Ammon's horn (tissue), 1 donor: ENCODE measurements at regions not wholly inside any gene's neighbourhood (a gene's known extent, or its start where the extent isn't known, plus 50 kb on each side); places are given as distances from the start of the nearest gene placed in this dataset.

ENCODE experiments used
- DNase-seq: peaks from one replicate; pipeline ENCODE4 v3.0.0-alpha.2; 2016; ENCODE audit warnings: low spot score

DNA sequence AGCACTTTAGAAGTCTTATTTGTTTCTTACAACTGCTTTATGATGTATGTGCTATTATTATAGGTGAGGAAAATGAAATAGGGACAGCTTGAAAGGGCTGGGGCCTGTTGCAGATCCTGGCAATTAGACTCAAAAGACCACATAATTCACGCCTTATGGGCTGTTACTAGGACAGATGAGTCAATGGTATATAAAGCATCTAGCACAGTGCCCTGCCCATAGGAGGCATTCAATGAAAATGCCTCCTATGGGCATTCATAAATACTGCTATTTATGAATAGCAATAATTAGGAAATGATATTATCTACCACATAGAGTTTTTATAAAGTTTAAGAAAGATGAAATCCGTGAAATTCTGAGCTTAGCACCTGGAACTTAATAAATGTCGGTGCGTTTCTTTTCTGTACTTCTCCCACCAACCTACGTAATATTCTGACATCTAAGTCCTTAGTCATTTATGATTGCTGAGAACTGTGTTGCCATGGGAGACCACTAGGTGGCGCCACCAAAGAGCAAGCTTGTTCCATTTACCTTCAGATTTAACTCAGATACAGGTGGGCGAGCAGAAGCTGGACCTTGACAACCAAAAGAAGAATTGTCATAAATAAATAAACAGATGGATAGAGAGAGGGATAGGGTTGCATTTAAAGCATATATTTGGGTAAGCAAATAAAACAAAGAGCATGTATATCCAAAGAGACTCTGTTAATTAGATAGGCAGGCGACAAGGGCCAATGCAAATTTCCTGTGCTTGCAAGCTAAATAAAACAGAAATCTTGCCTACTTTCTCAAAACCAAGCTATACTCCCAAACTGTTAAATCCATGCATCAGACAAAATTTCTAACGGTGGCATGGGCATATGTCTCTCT lies 699.9 kb downstream of the INHBA start:
- DNase-seq: peak; percentile 31

DNA sequence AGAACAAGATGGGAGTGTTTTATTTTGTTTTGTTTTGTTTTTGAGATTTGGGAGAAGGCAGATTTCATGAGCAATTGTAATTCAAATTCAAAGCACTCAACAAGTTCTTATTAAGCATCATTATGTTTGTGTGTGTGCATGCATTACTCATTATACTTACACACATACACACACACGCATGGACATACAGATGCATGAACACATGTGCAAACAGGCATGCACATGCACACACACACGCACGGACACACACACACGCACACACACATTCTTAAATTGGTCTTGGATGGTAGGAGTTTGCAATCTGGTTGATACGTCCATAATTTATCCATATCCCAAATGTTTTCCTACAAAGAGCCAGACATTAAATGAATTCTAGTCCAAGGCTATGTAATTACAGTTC lies 702.8 kb downstream of the INHBA start:
- no peak for DNase-seq

DNA sequence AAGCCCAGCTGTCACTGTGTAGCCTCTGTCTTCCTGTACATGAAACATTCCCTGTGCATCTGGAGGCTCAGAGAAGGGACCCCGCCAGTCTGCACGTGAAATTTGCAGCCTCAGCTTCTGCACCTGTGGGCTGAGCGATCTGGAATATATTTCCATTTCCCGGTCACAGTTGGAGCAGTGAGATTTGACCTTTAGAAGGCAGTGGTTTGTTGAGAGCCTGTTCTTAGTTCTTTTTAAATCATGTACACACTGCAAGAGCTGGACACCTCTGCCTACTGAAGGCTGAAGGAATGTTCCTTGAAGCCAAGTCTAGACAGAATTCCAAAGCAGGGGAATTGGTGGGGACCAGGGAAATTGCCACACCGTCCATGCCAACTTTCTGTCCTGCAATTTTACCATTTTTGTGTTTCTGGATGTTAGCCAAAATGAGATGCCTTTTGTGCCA lies 706.6 kb downstream of the INHBA start:
- no peak for DNase-seq

DNA sequence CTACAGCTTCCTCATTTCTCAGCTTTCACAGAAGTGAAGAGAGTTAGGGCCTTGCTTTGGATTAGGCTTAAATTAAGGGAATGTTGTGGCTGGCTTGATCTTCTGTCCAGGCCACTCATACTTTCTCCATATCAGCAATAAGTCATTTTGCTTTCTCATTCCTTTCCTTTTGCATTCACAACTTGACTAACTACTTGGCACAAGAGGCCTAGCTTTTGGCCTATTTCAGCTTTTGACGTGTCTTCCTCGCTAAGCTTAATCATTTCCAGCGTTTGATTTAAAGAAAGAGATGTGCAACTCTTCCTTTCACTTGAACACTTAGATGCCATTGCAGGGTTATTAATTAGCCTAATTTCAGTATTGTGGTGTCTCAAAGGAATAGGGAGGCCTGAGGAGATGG lies 712.0 kb downstream of the INHBA start:
- DNase-seq: no peak

DNA sequence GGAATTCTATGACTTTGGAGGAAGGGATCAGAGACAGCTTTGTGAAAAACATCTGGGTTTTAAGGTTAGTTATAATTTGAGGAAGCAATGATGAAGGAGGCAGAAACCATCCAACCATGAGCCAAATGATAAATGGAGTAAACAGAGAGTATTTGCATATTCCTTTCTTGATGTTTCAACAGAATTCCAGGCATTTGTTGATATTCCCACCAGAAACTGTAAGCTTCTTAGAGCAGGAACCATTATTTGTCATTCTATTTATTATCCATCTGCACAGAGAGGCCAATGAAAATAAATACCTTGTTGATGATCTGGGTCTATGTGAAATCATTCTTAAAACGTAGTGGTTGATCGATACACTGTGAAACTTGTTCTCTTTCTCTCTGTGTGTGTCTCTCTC lies 715.3 kb downstream of the INHBA start:
- no peak for DNase-seq

DNA sequence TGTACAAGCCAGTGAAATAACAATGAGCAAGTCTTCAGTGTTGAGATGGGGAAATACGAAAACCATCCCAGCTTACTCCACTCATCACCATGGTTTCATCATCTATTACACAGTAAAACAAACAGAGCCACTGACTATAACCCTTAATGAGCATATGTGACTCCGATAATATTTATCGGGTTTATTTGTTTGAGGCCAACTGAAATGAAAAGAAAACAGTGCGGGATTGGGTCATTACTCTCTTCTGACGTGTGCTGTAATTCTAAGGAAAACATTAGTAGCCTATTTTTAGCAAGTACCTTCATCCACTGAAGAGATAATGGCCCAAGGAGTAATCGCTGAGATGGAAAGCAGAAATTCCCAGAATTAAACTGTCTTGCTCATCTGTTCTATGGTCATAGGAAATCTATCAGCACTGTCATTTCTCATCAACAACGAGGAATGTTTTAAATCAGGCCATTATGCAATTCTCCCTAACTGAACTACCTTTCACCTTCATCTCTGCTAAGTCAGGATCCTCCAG lies 716.5 kb downstream of the INHBA start:
- DNase-seq: no peak

DNA sequence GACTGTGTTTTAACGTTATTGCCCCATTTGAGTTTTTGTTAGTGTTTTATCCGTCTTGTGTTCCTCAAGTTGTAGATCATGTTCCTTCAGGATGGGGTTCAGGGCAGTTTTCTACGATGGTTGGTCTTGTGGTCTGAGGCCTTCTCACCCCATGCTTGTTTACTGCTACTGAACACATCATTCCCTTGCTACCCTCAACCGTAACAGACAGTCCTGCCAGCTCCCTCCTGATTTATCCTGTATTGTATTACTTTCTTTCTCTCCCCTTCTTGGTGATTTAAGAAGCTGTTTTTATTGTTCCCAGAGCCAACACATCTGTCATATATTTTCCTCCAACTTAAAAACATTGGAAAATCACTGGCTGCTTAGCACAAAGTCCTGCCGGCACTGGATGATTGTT lies 719.8 kb downstream of the INHBA start:
- DNase-seq: no peak

DNA sequence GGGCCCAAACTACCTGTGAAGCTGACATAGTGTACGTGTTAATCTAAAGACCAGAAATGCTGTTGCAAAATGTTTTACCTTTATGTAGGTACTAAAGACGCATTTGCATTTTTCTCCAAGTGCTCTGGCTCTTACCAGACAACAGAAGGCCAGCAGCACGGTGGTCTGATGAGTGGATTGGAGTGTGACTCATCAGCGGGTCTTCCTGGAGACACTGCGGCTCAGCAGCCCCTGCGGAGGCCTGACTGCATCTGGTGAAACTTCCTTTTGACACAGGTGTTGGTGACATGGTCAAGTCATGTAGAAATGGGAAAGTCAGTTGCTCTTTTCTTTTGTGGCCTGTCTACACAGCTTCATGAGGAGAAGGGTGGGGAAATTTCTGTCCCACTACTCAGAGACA lies 723.6 kb downstream of the INHBA start:
- DNase-seq: no peak

DNA sequence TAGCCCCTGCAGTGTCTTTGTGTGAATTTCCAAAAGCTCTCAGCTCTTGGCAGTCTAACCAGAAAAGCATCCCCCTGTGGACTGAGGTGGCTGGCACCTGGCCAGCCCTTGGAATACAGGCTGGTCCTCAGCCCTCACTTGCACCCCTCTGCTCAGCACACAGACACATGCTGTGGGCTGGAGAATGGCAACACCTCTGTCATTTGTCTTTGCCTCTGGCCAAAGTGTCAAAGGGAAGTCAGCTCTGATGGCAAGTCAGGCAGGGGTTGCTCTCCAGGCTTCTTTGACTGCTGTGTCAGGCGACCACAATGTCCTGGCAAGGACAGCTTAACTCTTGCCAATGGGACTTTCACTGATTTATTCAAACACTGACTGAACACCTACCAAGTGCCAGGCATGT lies 724.8 kb downstream of the INHBA start:
- DNase-seq: no peak

DNA sequence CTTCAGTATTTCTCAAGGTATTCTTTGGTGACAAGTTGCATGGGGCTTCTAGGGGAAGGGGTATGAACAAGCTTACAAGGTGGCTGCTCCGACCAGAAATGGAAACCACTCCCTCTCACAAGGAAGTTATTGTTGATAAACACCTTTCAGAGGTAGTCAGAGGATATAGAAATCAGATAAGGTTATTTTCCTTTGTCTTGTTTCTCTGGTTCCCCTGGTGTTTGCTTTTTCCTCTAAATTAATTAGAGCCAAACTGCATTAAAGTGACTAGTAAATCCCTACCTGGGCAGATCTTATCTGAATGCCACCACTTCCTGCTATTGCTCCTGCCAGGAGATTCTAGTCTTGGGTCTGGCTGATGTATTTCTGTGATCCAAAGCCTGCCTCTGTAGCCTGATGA lies 725.4 kb downstream of the INHBA start:
- no peak for DNase-seq

DNA sequence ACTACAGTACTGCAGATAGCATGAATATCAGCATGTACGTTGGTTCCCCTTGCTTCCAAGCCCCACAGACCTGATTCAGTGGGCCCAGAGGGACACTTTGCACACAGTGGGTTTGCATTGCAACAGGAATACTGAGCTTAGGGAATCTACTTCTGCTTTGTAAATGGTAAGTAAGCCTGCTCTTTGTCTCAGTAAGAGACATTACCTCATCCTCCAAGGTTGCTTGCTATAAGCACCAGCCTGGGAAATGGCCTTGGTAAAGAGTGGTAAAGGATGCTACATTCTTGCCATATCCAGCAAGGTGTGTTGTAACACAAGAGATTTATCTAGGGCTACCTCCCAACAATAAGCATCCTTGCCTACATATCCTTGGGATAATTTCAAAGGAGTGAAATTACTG lies 730.5 kb downstream of the INHBA start:
- DNase-seq: no peak

DNA sequence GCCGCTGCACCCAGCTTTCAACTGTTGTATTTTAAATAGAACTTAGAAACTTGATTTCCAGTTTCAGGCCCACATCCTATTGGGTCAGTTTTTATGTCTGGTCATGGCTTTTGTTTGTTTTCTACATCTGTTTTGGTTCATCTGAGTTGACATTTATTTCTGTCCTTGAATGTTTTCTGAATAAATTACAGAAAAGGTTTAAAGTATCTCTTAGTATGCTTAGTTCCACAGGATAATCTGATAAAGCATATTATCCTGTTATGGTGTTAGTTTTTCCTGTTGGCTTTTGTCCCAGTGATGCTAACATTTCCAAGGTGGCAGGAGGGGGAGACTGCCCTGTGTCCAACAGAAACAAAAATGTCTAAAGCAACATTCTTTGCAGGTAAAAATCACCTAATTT lies 733.2 kb downstream of the INHBA start:
- DNase-seq: no peak

DNA sequence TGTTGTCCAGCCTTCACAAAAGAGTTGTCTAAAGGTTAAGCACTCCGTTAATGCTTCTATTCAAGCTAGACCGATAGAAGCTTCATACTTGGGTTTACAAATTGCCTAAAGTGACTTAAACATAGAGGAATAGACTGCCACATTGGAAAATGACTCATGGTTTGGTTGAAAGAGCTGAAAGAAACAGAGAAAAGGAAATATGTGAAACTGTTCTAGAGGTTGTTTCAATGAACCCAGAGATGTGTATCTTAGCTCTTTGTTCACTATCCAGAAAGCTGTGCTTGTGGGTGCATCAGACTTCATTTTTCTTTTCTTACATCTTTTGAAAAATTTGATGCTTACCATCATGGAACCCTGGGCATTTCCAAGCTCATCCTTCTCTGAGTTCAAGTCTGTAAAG lies 736.2 kb downstream of the INHBA start:
- DNase-seq: no peak

DNA sequence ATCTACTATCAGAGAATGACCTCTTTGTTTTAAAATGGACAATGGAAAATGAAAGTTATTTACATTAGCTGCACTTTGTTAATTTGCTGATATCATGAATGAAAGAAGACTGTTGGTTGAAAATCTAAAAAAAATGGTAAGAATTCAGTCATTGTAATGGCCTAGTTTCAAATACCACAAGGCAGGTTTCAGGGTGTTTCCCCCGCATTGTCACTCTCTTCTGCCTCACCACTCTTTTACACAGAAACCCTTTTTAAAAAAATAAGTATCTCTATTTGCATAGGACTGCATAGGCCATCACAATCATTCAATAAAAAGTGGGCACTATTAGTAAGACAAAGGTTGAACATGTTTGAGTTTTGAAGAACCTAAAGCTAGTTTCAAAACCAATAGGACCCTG lies 737.1 kb downstream of the INHBA start:
- no peak for DNase-seq

DNA sequence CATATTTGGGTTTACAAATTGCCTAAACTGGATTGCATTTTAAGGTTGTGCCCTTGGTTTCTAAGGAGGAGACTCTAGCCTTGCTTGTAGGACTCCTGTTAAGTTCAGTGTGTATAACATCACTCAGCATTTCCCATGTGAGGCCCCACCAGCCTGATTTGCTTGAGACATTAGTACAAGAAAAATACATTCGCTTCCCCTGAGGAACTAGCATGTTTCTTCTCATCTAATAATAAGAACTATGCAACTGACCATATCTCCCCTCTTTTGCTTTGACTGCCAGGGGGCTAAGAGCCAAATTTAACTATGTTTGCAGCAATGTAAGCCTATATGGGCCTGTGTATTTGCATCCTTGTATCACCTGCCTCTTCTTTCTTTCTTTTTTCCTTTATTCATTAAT lies 737.9 kb downstream of the INHBA start:
- no peak for DNase-seq

DNA sequence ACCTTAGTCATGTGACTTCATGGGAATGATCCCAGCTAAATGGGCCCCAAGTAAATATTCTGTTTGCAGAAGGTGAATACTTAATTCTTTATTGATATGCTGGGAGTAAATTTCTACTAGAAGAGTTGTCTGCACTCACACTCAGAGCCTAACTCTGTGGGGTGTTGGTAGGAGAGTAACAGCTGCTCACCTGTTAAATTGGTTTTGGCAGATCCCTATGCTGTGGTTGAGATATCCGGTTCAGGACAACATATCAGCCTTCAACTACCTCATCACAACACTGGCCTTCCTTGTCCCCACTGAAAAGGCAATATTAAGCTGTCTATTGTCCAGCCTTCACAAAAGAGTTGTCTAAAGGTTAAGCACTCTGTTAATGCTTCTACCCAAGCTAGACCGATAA lies 738.3 kb downstream of the INHBA start:
- DNase-seq: no peak

DNA sequence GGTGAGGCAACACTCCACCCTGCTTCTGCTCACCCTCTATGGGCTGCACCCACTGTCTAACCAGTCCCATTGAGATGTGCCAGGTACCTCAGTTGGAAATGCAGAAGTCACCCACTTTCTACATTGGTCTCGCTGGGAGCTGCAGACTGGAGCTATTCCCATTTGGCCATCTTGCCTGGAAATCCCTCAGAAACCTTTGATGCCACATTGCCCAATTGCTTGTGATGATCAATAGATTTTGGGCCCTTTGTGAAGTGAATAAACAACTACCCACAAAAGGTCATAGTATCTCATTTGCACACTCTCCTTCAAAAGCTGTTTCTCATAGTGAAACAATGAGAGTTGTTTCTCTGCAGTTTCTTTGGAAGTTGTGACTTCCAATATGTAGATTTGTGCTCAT lies 742.9 kb downstream of the INHBA start:
- no peak for DNase-seq

DNA sequence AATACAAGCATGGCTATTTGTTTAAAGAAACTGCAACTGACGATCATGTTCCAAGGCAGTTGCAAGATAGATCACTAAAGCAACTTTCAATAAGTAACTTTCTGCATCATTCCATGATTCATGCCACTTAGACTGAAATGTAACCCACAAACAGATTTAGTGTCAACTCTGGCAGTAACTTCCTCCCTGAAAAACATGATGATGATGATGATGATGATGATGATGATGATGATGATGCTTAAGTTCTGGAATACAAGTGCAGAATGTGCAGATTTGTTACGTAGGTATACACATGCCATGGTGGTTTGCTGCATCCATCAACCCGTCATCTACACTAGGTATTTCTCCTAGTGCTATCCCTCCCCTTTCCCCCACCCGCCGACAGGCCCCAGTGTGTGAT lies 754.7 kb downstream of the INHBA start:
- no peak for DNase-seq

DNA sequence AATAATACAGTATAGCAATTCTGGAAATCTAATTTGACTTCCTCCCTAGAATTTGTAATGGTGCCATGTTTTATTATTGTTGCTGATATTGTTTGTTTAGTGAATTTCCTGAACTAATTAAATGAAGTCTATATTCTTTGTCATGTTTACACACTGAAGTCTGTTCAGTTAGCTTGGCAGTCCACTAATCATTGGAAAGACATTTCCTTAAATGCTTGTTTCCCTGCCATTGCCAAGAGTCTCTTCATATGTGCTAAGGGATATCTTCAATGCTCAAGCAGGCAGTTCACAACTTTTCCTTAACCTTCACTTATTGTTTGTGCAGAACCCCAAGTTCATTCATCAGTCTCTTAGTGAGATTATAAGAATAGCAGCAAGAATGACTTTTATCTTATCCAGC lies 755.3 kb downstream of the INHBA start:
- DNase-seq: no peak

DNA sequence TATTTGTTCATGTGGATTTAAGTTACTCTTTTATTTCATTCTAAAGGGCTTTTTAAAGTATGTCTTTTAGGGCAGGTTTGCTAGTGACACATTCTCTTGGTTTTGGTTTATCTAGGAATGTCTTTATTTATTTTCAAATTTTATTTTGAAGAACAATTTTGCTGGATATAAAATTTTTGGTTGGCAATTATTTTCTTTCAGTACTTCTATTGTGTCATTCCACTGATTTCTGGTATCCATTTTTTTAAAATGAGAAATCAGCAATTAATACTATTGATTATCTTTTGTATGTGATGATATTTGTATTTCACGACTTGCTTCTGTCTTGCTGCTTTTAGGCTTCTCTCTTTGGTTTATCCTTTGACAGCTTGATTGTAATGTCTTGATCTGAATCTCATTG lies 756.3 kb downstream of the INHBA start:
- DNase-seq: no peak

DNA sequence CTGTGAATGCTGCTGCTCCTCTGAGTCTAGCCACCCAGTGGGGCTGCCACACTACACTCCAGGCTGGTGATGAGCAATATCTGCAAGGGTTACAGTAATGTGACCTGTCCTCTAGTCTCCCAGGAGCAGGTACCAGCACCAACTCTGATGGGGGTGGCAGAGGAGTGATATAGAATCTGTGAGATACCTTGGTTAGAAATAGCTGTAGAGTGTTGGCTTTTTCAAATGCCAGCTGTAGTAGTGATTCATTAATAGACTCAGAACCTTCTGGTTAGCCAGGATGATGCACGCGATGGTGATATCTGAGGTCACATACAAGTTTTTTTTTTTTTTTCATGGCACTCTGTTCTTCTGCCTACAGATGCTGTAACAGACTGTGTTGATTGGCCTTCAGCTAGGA lies 757.1 kb downstream of the INHBA start:
- DNase-seq: no peak

DNA sequence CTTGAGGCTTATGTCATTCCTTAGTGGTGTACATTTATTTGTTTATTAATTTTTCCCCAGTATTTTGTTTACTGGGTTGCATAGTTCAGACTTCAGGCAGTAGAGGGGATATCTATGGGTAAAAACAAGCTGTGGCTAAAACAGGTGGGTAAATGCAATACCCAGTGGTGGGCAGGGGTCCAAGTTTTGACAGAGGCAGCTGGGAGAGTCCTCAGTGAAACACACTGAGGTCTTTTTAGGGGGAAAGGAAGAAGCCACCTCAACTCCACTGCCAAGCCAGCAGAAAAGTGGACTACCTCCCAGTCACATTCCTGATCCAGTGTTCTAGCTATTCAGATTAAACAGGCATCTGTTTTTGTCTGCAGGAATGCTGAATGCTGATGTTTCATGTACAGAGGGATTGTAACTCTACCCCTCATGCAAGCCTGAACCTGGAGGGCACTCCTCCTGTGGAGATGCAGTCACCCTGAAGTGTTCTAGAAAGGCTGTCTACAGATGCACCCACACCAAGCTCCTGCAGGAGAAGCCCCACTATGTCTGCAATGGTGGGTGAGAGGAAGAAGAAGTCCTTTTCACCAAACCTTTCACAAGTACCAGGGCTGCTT lies 757.8 kb downstream of the INHBA start:
- no peak for DNase-seq

DNA sequence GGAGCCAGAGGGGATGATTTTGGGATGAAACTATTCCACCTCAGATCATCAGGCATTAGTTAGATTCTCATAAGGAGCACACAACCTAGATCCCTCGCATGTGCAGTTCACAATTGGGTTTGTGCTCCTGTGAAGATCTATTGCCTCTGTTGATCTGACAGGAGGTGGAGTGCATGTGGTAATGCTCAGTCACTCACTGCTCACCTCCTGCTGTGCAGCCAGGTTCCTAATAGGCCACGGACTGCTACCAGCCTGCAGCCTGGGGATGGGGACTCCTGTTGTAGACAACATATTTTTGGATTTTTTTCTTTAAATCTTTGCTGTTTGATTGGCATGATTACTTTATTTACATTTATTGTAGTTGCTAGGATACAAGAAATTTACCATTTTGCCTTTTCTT lies 765.0 kb downstream of the INHBA start:
- DNase-seq: no peak

DNA sequence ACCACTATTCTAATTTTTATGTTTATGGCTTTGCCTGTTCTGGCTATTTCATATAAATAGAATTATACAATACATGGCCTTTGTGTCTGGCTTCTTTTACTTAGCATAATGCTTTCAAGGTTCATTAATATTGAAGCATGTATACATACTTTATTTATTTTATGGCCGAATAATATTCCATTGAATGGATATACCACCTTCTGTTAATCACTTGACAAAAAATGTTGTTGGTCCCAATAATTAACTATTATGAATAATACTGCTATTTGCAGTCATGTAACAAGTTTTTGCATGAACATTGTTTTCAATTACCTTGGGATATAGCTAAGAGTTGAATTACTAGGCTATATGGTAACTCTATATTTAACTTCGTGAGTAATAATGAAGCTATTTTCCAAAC lies 767.5 kb downstream of the INHBA start:
- DNase-seq: no peak
